ENCODE measurements at regions not wholly inside any gene's neighbourhood (a gene's known extent, or its start where the extent isn't known, plus 50 kb on each side); places are given as distances from the start of the nearest gene placed in this dataset.

- no peak for DNase-seq
Measured at GRCh38 chr4:66923081-66923865, 622.0 kb downstream of the CENPC start.

- no peak for DNase-seq
Measured at GRCh38 chr4:66921433-66921832, 623.9 kb downstream of the CENPC start.

- no peak for DNase-seq
Measured at GRCh38 chr4:66920514-66920913, 624.8 kb downstream of the CENPC start.

GRCh38 chr4:66911880-66912279, 633.4 kb downstream of the CENPC start:
- no peak for DNase-seq

GRCh38 chr4:66906314-66906713, 639.0 kb downstream of the CENPC start:
- DNase-seq, result no peak

- DNase-seq, result no peak
Measured at GRCh38 chr4:66899422-66900065, 645.8 kb downstream of the CENPC start.

- DNase-seq, result no peak
Measured at GRCh38 chr4:66893807-66894206, 651.5 kb downstream of the CENPC start.

GRCh38 chr4:66887061-66887460, 658.2 kb downstream of the CENPC start:
- no peak for DNase-seq

GRCh38 chr4:66885501-66886165, 659.7 kb downstream of the CENPC start:
- no peak for DNase-seq

GRCh38 chr4:66876946-66877345, 668.4 kb downstream of the CENPC start:
- DNase-seq, result no peak

- DNase-seq, result no peak
Measured at GRCh38 chr4:66872661-66873060, 672.6 kb downstream of the CENPC start.

GRCh38 chr4:66863481-66863880, 681.8 kb downstream of the CENPC start:
- no peak for DNase-seq

GRCh38 chr4:66855956-66856355, 689.3 kb downstream of the CENPC start:
- DNase-seq, result no peak

GRCh38 chr4:66853845-66854244, 691.5 kb downstream of the CENPC start:
- no peak for DNase-seq

GRCh38 chr4:66852843-66853242, 692.5 kb downstream of the CENPC start:
- no peak for DNase-seq

- no peak for DNase-seq
Measured at GRCh38 chr4:66849596-66849995, 695.7 kb downstream of the CENPC start.

- DNase-seq, result no peak
Measured at GRCh38 chr4:66842724-66843088, 702.6 kb downstream of the CENPC start.

GRCh38 chr4:66842026-66842723, 703.1 kb downstream of the CENPC start:
- DNase-seq, result no peak

GRCh38 chr4:66840178-66840577, 705.1 kb downstream of the CENPC start:
- DNase-seq, result no peak

GRCh38 chr4:66837279-66837922, 707.9 kb downstream of the CENPC start:
- DNase-seq, result no peak

GRCh38 chr4:66829310-66829709, 716.0 kb downstream of the CENPC start:
- DNase-seq, result no peak

- no peak for DNase-seq
Measured at GRCh38 chr4:66820681-66821080, 724.6 kb downstream of the CENPC start.

- no peak for DNase-seq
Measured at GRCh38 chr4:66814277-66814676, 731.0 kb downstream of the CENPC start.
